Heart left ventricle (tissue), 16 donors: ENCODE measurements at regions not wholly inside any gene's neighbourhood (a gene's known extent, or its start where the extent isn't known, plus 50 kb on each side); places are given as distances from the start of the nearest gene placed in this dataset.

Source experiments
- ATAC-seq, 4 donors: fragments of 200-7000 bp; cut with Tn5 transposase; one replicate each; pipeline ENCODE4 v1.9.1; 2020 to 2022; ENCODE audit warnings: moderate library complexity in 4 of 4, mild to moderate bottlenecking in 3 of 4, moderate number of reproducible peaks in 1 of 4
- DNase-seq, 5 donors: peaks; one replicate each; pipeline ENCODE4 v3.0.0-alpha.2; 2020
- H3K27ac ChIP-seq, 12 donors: fragments of 200-600 bp; sonication (generic) in 4 of 12; one replicate each; pipeline versions ENCODE4 v1.5.0 to v1.8.0; 2016 to 2022; ENCODE audit warnings: mild to moderate bottlenecking in 2 of 12
- H3K27me3 ChIP-seq, 9 donors: fragments of 200-600 bp; sonication (generic) in 2 of 9; one replicate each; pipeline versions ENCODE4 v1.5.1 to v1.8.0; 2016 to 2022; ENCODE audit warnings: mild to moderate bottlenecking in 3 of 9
- H3K36me3 ChIP-seq, 9 donors: fragments of 200-600 bp; sonication (generic) in 2 of 9; one replicate each; pipeline versions ENCODE4 v1.5.0 to v1.8.0; 2018 to 2022; ENCODE audit warnings: mild to moderate bottlenecking in 2 of 9
- H3K4me1 ChIP-seq, 12 donors: fragments of 200-600 bp; sonication (generic) in 4 of 12; one replicate each; pipeline versions ENCODE4 v1.5.0 to v1.8.0; 2016 to 2022; ENCODE audit warnings: mild to moderate bottlenecking in 3 of 12
- H3K4me3 ChIP-seq, 12 donors: fragments of 200-600 bp; sonication (generic) in 4 of 12; one replicate each; pipeline versions ENCODE4 v1.5.0 to v1.8.0; 2017 to 2022; ENCODE audit warnings: mild to moderate bottlenecking in 9 of 12, moderate library complexity in 4 of 12
- H3K9me3 ChIP-seq, 12 donors: fragments of 200-600 bp; sonication (generic) in 4 of 12; one replicate each; pipeline versions ENCODE4 v1.5.0 to v1.8.0; 2016 to 2022; ENCODE audit warnings: mild to moderate bottlenecking in 1 of 12
- POLR2A ChIP-seq, 2 donors: fragments of 450-650 bp; IDR thresholded peaks; one replicate each; pipeline ENCODE4 v1.6.1; 2017; ENCODE audit warnings: antibody characterized with exemption in 2 of 2, mild to moderate bottlenecking in 2 of 2, moderate library complexity in 2 of 2
- WGBS, 4 donors: extraction: QIAGEN DNeasy Blood & Tissue Kit in 2 of 4; methylation state at CpG; one replicate each; pipeline versions ENCODE4 v1.1.5 to v1.1.7; 2013 to 2018; 5-methylcytosine and 5-hydroxymethylcytosine counted together
- intact Hi-C, 10 donors: fragments of 100-400 bp; cut with DNase I; formaldehyde crosslinking; loops; one replicate each; pipeline versions ENCODE4 v1.11.1 to v1.14.2; 2022
- TF ChIP-seq, protein P1 (sequence below), 12 donors: fragments of 200-600 bp; sonication (generic) in 4 of 12; IDR thresholded peaks; one replicate each; pipeline versions ENCODE4 v1.5.0 to v1.8.0; 2018 to 2022; ENCODE audit warnings: antibody characterized with exemption in 12 of 12, mild to moderate bottlenecking in 5 of 12
- donor health status: ischemic (EF 13 %, LVEDD 7.1; RV severe dilation, severe dysfunction).
- donor health status: healthy with polysubstance abuse.
- donor health status: DM: no; HTN: yes; CAD: no.
- donor health status: DM: no; HTN: no; CAD: no.
- donor health status: ischemic (EF 25% LVEDD 6.9; RV normal size, moderate dysfunction).
- donor health status: ischemic (EF 25% LVEDD 5.7; RV mildly dilated, moderate dysfunction).
- donor health status: healthy.
- donor health status: DM: yes; HTN: yes; CAD: no.
- donor health status: ischemic (EF 35%, LVEDD 5.7; RV mildly dilated, moderate dysfunction).
- donor health status: nonischemic (EF 11% LVEDD 7.7; RV severe dilation, severe dysfunction).
- donor health status: DM: yes; HTN: yes; CAD: no.
- donor health status: PGD.
- donor health status: ischemic (EF 29% LVEDD 5.4; RV normal size, mild dysfunction).
- donor health status: nonischemic (EF 23%, LVEDD 6.1; RV moderate dilation, normal function).

DNA sequence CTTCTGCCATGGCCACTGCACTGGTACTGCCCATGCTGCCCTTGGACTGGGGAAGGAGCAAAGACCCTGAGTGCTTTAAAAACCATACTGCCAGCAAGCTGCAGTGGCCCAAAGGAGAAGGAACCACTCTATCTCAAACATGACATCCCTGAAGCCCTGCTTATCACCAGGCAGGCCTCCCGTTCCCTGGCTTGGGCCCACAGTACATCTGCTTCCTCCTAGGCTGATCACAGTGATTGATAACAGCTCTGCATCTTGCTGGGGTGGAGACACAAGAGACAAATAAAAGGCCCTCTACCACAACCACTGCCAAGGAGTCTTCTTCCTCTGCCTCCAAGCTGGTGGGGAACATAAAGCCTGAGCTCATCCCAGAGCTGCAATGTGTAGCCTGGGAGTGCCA is 567.5 kb downstream of the TRHDE start:
- ATAC-seq = no peak
- no peak overlapping the region for H3K27ac ChIP-seq
- no peaks in the 10 kb centered on the region for H3K36me3 ChIP-seq
- H3K9me3 ChIP-seq = peaks cover 0 to 14% (median 0%) of the 10 kb centered on the region in 12 donors
- H3K27me3 ChIP-seq = no peaks in the 10 kb centered on the region
- H3K4me1 ChIP-seq = no peaks in the 10 kb centered on the region
- DNase-seq = no peak
- no peak overlapping the region for H3K4me3 ChIP-seq
- WGBS, 4 donors = 18 to 30% (median 28%) methylated on average over 1 of the region's 1 CpG
- TF ChIP-seq, protein P1, sequence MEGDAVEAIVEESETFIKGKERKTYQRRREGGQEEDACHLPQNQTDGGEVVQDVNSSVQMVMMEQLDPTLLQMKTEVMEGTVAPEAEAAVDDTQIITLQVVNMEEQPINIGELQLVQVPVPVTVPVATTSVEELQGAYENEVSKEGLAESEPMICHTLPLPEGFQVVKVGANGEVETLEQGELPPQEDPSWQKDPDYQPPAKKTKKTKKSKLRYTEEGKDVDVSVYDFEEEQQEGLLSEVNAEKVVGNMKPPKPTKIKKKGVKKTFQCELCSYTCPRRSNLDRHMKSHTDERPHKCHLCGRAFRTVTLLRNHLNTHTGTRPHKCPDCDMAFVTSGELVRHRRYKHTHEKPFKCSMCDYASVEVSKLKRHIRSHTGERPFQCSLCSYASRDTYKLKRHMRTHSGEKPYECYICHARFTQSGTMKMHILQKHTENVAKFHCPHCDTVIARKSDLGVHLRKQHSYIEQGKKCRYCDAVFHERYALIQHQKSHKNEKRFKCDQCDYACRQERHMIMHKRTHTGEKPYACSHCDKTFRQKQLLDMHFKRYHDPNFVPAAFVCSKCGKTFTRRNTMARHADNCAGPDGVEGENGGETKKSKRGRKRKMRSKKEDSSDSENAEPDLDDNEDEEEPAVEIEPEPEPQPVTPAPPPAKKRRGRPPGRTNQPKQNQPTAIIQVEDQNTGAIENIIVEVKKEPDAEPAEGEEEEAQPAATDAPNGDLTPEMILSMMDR (IDR thresholded peaks at IDR 0.05) = no peak
- TF ChIP-seq POLR2A (IDR thresholded peaks at IDR 0.05) = no peak
- intact Hi-C loops = no loop called here

DNA sequence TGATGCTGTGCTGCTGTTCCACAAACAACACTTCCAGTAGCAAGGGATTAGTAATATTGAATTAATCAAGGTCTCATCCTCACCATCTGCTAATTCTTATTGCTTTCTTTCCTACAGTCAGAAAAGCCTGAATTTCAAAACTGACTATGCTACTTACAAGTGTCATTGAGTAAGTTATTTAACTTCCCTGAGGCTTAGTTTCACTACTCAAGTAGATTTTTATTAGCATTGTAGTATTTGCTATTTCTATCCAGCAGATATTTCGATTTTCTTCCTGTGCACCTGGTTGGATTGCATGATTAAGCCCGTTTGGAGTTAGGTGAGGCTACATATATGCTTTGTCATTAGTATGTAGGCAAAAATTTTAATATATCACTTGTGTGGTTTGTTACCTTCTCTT is 591.5 kb downstream of the TRHDE start:
- H3K4me1 ChIP-seq = no peaks in the 10 kb centered on the region
- H3K27me3 ChIP-seq = no peaks in the 10 kb centered on the region
- H3K4me3 ChIP-seq = no peak overlapping the region
- no peak for ATAC-seq
- TF ChIP-seq, protein P1 (IDR thresholded peaks at IDR 0.05) = no peak
- no peak for TF ChIP-seq POLR2A (IDR thresholded peaks at IDR 0.05)
- H3K9me3 ChIP-seq = no peaks in the 10 kb centered on the region
- intact Hi-C loops = no loop called here
- no peak for DNase-seq
- WGBS, 4 donors = 39 to 52% (median 47%) methylated on average over 2 of the region's 2 CpGs
- no peaks in the 10 kb centered on the region for H3K36me3 ChIP-seq
- H3K27ac ChIP-seq = no peak overlapping the region

DNA sequence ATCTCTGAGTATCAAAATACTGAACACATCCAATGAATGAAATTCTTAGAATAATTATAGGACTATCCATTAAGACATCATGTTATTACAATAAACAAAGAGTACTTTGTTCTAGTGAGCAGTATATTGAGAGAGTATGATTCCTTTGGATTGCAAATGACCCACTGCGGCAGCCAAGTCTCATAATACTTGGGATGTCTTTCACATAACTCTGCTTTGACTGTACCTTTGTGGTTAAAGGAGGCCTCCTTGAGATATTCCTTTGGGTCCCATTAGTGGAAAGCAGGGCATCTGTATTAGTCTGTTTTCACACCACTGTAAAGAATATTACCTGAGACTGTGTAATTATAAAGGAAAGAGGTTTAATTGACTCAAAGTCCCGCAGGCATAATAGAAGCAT is 593.8 kb downstream of the TRHDE start:
- DNase-seq = no peak
- Histone ChIP-seq H3K27me3 (no peaks in the 10 kb centered on the region), H3K4me3 (no peak overlapping the region), H3K4me1 (no peaks in the 10 kb centered on the region), H3K36me3 (no peaks in the 10 kb centered on the region), H3K9me3 (no peaks in the 10 kb centered on the region), H3K27ac (no peak overlapping the region)
- WGBS, 4 donors = 72 to 87% (median 80%) methylated on average over 2 of the region's 2 CpGs
- no peak for ATAC-seq
- intact Hi-C loops = no loop called here
- TF ChIP-seq POLR2A (IDR thresholded peaks at IDR 0.05) = no peak
- TF ChIP-seq, protein P1 (IDR thresholded peaks at IDR 0.05) = no peak

DNA sequence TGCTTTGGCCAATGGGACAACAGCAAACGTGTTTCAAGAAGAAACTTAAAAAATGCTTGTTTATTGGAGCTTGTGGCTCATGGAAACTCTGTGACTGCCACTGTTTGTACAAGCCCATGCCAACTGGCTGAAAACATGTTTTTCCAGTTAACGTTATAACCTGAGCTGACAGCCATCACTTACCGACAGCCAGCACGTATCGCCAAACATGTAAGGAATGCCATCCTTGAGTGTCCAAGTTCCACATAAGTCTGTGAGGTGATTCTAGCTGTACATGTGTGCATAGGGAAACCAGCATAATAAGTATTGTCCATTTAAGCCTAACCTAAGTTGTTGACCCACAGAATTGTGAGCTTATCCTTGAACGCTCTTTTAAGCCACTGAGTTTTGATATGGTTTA is 596.9 kb downstream of the TRHDE start:
- TF ChIP-seq, protein P1 (IDR thresholded peaks at IDR 0.05) = no peak
- TF ChIP-seq POLR2A (IDR thresholded peaks at IDR 0.05) = no peak
- no peak for DNase-seq
- Histone ChIP-seq H3K9me3 (peaks cover 0 to 2% (median 0%) of the 10 kb centered on the region in 12 donors), H3K27ac (no peak overlapping the region), H3K27me3 (no peaks in the 10 kb centered on the region), H3K4me3 (no peak overlapping the region), H3K4me1 (no peaks in the 10 kb centered on the region), H3K36me3 (no peaks in the 10 kb centered on the region)
- WGBS, 4 donors = 58 to 67% (median 65%) methylated on average over 6 of the region's 6 CpGs
- intact Hi-C loops = no loop called here
- ATAC-seq = no peak
